ENCODE measurements at regions not wholly inside any gene's neighbourhood (a gene's known extent, or its start where the extent isn't known, plus 50 kb on each side); places are given as distances from the start of the nearest gene placed in this dataset.

- no peak for TF ChIP-seq ZMAT5 (CRISPR knock-in tag; IDR thresholded peaks at IDR 0.05; ENCODE audit: borderline replicate concordance, low read depth)
- TF ChIP-seq, protein P1, sequence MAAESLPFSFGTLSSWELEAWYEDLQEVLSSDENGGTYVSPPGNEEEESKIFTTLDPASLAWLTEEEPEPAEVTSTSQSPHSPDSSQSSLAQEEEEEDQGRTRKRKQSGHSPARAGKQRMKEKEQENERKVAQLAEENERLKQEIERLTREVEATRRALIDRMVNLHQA (CRISPR knock-in tag; IDR thresholded peaks at IDR 0.05) = no peak
- no peak; the same call in 1 of the 2 replicates for TF ChIP-seq ZNF34 (CRISPR knock-in tag; IDR thresholded peaks at IDR 0.05; ENCODE audit: borderline replicate concordance)
- no peak for TF ChIP-seq ZBTB10 (CRISPR knock-in tag; IDR thresholded peaks at IDR 0.05; ENCODE audit: borderline replicate concordance)
- TF ChIP-seq ZNF510 (CRISPR knock-in tag; IDR thresholded peaks at IDR 0.05; ENCODE audit: low read depth) = no peak
- TF ChIP-seq ZNF841 (CRISPR knock-in tag; IDR thresholded peaks at IDR 0.05; ENCODE audit: borderline replicate concordance) = no peak
- peak; percentile 41; the same call in 1 of the 2 replicates for TF ChIP-seq ZNF441 (CRISPR knock-in tag; IDR thresholded peaks at IDR 0.05; ENCODE audit: borderline replicate concordance)
- TF ChIP-seq ZNF138 (CRISPR knock-in tag; IDR thresholded peaks at IDR 0.05; ENCODE audit: low read depth) = no peak
- TF ChIP-seq TRIM22 (IDR thresholded peaks at IDR 0.05) = no peak
- no peak; the same call in 1 of the 2 replicates for TF ChIP-seq NR2C2 (CRISPR knock-in tag; IDR thresholded peaks at IDR 0.05; ENCODE audit: borderline replicate concordance)
- TF ChIP-seq, protein P2, sequence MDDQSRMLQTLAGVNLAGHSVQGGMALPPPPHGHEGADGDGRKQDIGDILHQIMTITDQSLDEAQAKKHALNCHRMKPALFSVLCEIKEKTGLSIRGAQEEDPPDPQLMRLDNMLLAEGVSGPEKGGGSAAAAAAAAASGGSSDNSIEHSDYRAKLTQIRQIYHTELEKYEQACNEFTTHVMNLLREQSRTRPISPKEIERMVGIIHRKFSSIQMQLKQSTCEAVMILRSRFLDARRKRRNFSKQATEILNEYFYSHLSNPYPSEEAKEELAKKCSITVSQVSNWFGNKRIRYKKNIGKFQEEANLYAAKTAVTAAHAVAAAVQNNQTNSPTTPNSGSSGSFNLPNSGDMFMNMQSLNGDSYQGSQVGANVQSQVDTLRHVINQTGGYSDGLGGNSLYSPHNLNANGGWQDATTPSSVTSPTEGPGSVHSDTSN (CRISPR knock-in tag; IDR thresholded peaks at IDR 0.05; ENCODE audit: borderline replicate concordance) = no peak
- no peak for TF ChIP-seq ZNF737 (CRISPR knock-in tag; IDR thresholded peaks at IDR 0.05; ENCODE audit: borderline replicate concordance)
- no peak for TF ChIP-seq ZNF776 (CRISPR knock-in tag; IDR thresholded peaks at IDR 0.05)
- TF ChIP-seq, protein P3, sequence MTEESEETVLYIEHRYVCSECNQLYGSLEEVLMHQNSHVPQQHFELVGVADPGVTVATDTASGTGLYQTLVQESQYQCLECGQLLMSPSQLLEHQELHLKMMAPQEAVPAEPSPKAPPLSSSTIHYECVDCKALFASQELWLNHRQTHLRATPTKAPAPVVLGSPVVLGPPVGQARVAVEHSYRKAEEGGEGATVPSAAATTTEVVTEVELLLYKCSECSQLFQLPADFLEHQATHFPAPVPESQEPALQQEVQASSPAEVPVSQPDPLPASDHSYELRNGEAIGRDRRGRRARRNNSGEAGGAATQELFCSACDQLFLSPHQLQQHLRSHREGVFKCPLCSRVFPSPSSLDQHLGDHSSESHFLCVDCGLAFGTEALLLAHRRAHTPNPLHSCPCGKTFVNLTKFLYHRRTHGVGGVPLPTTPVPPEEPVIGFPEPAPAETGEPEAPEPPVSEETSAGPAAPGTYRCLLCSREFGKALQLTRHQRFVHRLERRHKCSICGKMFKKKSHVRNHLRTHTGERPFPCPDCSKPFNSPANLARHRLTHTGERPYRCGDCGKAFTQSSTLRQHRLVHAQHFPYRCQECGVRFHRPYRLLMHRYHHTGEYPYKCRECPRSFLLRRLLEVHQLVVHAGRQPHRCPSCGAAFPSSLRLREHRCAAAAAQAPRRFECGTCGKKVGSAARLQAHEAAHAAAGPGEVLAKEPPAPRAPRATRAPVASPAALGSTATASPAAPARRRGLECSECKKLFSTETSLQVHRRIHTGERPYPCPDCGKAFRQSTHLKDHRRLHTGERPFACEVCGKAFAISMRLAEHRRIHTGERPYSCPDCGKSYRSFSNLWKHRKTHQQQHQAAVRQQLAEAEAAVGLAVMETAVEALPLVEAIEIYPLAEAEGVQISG (CRISPR knock-in tag; IDR thresholded peaks at IDR 0.05) = peak; percentile 56; the same call in 1 of the 2 replicates
- no peak for TF ChIP-seq GTF2F1 (IDR thresholded peaks at IDR 0.05; ENCODE audit: low read length)
- TF ChIP-seq ARNTL (CRISPR knock-in tag; IDR thresholded peaks at IDR 0.05) = no peak
- peak; percentile 63 for TF ChIP-seq ASH2L (IDR thresholded peaks at IDR 0.05; ENCODE audit: insufficient read length, low read depth, low read length)
- TF ChIP-seq, protein P4, sequence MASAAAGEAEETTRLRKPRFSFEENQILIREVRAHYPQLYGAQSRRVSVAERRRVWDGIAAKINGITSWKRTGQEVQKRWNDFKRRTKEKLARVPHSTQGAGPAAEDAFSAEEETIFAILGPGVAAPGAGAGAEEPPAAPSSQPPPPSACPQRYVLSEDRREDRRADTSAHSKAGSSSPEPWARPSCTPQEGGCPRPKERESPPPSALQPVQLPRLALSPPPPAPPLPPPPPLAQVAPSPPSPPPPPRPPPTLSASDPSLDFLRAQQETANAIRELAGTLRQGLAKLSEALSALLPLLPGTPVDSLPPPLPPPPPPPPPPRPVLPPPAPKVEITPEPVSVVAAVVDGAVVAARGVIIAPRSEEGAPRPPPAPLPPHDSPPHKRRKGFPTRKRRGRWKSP (CRISPR knock-in tag; IDR thresholded peaks at IDR 0.05) = peak; percentile 64; the same call in 1 of the 2 replicates
- TF ChIP-seq ZKSCAN1 (IDR thresholded peaks at IDR 0.05; ENCODE audit: low read length) = no peak
These were observed 100.7 kb upstream of the SLC25A33 start (continued) for GRCh38 chr1:9438431-9439073.
